ENCODE measurements at regions not wholly inside any gene's neighbourhood (a gene's known extent, or its start where the extent isn't known, plus 50 kb on each side); places are given as distances from the start of the nearest gene placed in this dataset.
"Not testable (repeated sequence)": the region's sequence is repeated elsewhere in the genome, so short reads cannot be mapped to it uniquely, and the experiment has no call there.

DNA sequence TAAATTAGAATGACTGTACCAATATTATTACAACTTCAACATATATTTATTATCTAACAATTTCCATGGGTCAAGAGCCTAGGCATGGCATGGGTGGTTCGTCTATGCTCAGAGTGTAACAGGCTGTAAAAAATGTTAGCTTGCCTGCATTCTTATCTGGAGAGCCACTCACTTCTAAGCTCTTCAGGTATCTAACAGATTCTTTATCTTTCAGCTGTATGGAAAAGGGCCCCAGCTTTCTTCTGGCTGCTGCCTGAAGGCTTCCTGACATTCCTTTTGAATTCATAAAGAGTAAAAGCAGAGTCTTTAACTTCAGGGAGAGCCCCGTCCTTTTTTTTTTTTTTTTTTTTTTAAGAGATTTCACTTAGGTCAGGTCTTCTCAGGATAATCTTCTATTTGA lies 648.8 kb downstream of the NXPH1 start:
- DNase-seq, result no peak

DNA sequence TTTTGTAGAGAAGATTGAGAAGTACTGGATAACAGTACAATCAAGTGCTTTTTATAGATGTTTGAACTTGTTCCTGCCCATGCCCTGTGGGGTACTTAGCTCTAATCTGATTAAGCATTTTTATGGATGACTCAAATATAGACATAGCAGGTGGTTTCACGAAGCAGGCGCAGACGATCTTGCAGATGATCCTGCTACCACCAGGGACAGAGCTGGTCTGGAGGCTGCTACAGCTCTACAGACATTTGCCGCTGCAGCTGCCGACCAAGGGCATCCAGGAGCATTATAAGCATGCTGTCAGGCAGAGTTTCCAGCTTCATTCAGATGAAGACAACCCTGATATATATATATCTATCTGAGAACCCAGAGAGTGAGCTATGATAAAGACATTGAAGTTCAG lies 650.4 kb downstream of the NXPH1 start:
- DNase-seq, result no peak

DNA sequence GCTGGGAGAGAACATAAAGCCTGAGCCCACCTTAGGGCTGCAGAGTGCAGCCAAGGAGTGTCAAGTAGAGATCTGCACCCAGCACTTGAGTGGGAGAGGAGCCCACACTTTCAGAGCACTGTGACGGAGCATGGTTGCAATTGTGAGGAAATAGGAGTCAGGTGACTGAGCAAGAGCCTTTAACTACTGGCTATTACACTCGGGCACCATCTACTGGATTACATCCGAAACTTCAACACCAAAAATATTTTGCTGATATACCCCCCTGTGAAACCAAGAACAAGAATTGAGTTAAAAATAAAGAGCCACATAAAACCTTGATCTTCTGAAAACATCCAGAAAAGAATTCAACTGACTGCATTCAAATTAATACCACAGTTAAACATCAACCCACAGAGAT lies 657.9 kb downstream of the NXPH1 start:
- peak; percentile 14 for DNase-seq

DNA sequence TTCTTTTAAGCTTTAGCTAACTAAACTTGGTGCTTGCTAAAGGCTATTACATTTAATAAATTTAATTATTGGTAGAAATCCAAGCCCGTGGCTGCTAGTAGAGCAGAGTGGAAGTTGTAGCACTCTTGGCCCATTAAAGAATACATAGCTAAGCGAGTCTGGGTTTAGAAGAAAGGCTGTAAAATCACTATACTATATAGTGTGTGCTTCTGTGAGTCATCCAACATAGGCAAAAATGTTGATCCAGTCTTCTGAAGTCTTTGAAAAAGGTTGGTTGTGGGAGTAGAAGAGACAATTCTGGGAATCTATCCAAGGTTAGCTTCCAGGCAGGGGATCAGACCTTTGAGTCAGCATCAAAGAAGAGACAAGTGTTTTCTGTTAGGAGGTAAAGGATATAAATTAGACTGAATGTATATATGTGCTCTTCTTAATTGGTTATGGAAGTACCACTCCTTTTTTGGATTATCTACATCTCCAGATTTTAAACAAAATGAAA lies 664.2 kb downstream of the NXPH1 start:
- DNase-seq, result no peak

DNA sequence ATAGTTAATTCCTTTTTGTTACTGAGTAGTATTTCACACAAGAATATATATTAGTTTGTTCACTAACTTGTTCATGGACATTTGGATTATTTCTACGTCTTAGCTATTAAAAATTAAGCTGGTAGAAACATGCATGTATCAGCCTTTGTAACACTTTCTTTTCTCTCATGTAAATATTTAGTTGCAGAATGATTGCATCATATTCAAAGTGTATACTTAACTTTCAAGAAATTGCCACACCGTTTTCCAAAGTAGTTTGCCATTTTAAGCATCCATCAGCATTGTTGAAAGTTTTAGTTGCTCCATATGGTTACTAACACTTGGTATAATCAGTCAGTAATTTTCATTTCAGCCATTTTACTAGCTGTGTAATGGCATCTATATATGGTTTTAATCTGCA lies 666.9 kb downstream of the NXPH1 start:
- DNase-seq, result peak; percentile 12

DNA sequence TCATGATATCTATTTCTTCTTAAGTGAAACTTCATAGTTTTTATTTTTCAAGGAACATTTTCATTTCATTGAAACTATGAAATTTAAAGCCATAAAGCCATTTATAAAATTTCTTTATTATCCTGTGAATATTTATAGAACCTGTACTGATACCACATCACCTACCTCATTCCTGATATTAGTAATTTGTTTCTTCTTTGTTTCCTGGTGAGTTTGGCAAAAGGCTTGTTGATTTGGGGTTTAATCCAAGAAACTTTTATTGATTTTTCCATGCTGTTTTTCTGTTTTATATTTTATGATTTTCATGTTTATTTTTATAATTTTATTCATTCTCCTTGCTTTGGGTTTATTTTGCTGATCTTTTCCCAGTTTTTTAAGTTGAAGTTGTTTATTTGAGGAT lies 669.4 kb downstream of the NXPH1 start:
- DNase-seq, result no peak

DNA sequence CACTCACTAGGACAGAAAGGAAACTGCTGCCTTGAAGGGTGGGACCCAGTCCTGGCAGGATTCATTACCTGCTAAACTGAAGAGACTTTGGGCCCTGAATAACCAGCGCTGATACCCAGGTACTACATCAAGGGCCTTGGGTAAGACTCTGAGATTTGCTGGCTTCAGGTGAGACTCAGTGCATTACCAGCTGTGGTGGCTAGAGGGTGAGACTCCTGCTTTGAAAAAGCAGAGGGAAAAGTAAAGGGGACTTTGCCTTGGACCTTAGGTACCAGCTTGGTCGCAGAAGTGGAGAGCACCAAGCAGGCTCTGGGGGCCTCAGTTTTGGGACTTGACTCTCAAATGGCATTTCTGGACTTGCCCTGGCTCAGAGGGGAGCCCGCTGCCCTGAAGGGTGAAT lies 673.3 kb downstream of the NXPH1 start:
- DNase-seq, result no peak

DNA sequence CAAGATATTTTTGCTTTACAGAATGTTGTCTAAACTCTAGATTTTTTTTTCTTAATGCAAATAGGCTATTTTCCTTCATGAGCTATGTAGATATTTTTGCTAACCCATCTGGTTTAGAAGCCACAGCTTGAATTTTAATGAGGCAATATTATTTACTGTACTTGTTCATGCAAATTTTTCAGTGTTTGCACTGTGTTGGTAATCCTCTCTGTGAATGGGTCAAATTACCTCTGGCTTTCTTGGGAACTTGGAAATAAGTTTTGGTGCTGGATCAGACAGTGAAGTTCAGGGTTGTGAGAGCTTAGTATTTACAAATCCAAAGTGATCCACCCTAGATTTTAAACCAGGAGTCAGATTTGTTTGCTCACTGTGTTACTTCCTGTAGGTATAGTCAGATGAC lies 686.9 kb downstream of the NXPH1 start:
- DNase-seq, result no peak

DNA sequence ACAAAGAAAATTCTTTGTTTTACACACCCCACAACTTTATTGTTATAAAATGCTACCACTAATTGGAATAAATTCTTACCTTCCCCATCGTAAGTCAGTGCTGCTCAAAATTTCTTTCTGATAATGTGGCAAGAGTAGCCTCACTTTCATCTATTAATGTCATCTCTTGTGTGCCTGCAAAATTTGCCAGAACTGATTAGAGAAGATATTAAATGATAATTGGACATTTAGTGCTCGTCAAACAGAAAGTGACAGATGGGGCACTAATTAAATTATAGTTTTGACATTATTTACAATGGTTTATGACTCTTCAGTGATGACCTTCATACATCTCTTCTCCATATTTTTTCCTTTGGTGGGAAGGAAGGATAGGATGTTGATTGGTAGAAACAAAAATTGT lies 690.9 kb downstream of the NXPH1 start:
- DNase-seq, result no peak

DNA sequence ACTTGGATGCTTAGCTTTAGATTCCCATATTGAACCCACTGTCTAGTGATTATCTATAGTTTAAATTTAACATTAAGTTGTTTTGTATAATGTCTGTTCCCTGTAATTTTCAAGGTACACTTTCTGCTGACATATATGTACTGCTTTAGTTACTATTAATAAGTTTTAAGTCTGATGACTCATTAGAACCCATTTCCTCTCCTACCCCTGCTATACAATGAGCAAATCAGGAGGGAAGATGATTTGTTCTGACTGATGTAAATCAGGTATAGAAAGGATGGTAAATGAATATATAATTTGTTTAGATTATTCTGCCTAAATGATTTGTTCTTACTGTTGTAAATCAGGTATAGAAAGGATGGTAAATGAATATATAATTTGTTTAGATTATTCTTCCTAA lies 691.8 kb downstream of the NXPH1 start:
- DNase-seq, result no peak

DNA sequence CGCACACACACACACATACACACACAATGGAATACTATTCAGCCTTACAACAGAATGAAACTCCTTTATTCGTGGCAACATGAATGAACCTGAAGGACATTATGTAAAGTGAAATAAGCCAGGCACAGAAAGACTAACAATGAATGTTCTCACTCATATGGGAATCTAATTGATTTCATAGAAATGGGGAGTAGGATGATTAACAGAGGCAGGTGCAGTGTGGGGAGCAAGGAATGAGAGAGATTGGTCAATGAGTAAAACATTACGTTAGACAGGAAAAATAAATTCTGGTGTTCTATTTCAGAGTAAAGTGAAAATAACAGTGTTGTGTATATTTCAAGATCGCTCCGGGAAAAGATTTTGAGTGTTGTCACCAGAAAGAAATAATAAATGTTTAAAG lies 694.5 kb downstream of the NXPH1 start:
- no peak for DNase-seq

DNA sequence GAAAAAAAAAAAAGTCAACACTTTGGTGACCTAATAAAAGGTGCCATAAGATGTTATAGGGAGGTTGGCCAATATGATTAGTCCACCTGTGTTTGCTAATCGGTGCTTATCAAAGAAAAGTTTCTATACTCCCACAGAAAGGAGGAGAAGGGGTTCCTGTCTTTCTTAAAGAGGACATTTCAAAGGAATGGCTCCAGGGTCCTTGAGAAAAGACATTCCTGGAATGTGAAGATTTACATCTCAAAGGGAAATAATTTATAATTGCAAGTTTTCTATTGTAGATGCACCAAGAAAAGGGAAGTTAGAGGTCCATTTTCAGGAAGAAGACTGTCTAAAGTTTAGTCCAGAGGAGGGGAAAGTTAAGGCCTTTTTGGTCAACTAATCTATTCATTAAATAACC lies 715.3 kb downstream of the NXPH1 start:
- DNase-seq, result no peak

DNA sequence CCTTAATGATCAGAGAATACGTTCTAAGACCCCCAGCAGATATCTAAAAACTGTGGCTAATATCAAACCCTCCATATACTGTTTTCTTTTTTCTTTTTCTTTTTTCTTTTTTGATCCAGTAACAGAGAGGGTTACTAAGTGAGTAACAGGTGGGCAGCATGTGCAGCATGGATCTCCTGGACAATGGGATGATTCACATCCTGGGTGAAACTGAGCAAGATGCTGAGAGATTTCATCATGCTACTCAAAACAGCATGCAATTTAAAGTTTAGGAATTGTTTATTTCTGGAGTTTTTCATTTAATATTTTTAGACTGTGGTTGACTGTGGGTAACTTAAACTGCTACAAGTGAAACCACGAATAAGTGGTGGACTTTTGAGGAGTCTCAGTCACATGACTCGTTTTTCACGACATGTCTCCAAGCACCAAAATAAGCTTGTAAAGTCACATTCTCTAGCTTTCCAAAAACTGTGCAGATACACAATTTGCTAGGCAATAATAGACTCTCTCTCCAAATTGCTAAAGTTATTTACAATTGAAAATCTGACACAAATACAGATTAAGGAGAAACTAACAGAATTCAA lies 716.2 kb downstream of the NXPH1 start:
- no peak for DNase-seq

DNA sequence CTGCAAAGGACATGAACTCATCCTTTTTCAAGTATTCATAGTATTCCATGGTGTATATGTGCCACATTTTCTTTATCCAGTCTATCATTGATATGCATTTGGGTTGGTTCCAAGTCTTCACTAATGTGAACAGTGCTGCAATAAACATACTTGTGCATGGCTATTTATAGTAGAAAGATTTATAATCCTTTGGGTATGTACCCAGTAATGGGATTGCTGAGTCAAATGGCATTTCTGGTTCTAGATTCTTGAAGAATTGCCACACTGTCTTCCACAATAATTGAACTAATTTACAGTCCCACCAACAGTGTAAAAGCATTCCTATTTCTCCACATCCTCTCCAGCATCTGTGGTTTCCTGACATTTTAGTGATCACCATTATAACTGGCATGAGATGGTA lies 730.3 kb downstream of the NXPH1 start:
- not testable (repeated sequence) for DNase-seq

DNA sequence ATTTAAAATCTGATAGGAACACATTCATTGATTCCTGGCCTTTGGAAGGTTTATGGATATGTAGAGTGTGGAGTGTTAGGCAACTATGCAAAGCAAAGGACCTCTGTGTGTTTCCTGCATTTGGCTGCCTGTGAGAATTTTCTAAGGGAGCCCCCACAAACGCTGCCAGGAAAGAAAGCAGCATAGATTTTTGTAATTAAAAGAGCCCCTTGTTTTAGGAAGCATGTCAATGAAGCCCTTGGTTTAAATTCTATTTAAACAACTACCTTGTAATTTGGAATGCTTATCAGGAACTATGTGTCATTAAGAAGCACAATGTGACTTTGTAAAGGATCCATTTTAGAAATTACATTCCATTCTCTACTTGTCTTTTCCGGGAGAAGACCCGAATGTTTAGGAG lies 742.5 kb downstream of the NXPH1 start:
- no peak for DNase-seq

DNA sequence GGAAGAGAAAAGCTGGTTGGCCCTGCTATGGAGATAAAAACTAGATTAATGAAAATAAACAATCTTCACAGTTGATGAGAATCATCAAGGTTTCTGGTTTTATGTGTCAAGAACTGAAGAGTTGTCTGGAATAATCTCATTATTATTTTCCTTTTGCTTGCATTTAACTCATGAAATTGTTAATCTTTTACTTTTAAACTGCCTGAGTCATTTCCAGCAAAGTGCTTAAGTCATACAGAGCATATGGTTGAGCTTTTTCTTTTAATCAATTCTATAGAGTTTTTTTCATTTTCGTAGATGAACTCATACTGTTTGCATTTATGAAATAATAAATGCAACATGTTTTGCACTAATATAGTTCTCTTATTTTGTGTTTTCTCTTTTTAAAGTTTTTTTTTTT lies 747.9 kb downstream of the NXPH1 start:
- DNase-seq, result no peak

DNA sequence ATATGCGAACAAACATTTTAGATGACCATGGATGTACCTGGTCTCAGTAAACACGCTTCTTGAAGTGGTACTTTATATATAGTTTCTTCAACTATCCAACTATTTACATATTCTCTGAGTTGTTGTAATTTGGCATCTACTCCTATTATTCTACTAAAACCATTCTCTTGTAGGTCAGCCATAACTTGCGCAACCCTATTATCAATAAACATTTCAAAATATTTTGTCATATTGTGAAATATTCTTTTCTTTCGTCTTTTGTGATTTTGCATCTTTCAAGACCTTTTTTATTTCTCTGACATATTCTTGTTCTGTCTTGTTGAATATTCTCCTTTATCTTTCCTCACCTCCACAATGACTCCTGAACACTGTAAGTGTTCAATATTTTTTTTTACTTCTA lies 753.3 kb downstream of the NXPH1 start:
- DNase-seq, result no peak

DNA sequence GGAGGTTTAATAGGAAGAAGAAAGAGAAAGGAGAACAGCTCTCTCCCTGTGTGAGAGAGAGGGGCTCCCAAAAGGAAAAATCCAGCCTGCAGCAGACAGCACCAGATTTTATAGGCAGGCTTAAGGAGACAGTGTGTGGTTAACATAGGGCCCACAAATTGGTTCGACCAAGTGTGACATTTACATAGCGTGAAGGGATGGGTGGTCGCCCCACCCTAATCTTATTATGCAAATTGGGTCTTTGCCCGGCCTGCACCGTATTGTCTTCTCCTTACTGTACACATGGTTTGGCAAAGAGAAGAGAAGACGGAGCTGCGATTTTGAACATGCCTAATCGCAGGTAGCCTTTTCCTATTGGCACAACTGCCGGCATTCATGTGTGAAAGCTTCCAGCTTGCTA lies 756.3 kb downstream of the NXPH1 start:
- no peak for DNase-seq

DNA sequence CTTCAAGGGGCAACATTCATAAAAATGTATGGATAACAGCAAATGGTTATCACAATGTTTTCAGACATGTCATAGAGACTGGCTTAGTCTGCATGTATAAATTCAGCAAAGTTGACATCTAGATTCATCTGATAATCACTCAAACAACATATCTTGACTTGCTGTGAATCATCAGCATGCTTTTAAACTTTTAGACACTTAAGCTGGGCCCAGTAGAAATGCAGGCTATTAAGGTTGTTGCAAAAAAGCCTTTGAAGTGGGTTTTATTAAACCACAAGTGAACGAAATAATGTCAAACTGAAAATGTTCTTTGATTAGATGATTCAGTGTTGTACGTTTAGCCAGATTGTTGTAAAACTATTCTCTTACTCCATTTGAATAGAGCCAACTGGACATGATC lies 759.6 kb downstream of the NXPH1 start:
- no peak for DNase-seq

DNA sequence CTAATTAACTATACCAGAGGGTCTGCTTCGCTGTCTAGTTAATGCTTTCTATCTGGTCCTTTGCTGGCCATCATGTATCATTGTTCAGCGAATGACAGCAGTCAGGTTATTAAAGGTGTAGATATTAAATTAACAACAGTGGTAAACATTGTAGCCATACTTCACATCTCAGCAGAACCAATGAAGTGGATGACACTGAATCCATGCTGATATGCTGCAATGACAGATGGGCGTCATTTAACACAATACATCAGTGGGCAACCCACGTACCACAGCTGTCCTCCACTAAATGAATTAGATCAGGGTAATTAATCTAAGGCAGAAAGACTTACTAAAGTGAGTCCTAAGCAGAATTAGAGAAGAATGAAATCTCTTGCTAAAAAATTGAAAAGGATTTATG lies 767.2 kb downstream of the NXPH1 start:
- no peak for DNase-seq

DNA sequence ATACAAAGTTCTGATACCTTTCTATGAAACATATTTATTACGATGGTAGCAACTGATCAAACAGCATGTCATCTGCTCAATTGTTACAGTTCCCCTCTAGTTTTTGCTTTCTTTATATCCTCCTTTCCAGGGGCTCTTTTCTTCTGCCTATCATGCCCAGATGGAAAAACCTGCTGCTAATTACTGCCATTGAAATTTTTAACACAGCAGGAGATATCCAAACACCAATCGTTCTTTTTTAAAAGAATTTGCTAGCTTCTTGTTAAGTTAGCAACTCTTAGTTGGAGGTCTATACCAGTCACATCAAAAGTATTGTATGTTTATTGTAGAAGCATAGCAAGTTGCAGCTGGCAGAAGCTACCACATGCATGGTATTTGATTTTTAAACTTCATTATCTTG lies 768.5 kb downstream of the NXPH1 start:
- DNase-seq, result no peak

DNA sequence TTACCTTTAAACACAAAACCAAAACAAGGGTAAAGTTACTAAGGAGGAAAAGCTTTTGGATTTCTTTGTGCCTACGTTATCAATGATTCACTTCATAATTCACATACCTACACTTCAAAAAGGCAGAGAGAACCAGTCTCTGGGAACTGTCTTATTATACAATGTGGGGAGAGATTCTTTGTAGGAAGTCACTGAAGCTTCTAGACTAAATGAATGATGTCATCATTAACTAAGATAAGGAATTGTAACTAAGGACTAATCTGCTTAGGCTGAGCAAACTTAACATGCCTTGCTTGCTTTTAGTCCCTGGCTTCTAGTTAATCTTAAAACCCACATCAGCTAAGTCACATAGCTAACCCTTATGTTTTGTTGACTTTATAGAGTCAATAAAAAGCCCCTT lies 771.2 kb downstream of the NXPH1 start:
- no peak for DNase-seq

DNA sequence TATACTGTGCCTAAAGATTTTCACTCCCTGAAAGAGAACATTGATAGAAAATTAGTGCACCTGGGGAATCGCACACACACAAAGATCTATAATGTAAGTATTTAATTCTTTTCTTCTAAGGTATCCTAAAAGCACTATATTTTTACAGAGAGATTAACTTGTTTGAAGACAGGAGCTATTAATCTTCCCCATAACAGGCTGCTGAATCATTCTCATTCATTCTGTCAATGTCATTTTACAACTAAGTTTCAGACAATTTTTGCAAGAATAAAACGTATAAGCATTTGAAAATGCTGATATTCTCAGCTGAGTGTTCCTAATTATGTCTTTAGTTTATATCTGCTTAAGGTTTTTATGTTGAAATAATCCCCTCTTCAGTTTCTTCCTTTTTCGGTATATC lies 776.7 kb downstream of the NXPH1 start:
- DNase-seq, result no peak

DNA sequence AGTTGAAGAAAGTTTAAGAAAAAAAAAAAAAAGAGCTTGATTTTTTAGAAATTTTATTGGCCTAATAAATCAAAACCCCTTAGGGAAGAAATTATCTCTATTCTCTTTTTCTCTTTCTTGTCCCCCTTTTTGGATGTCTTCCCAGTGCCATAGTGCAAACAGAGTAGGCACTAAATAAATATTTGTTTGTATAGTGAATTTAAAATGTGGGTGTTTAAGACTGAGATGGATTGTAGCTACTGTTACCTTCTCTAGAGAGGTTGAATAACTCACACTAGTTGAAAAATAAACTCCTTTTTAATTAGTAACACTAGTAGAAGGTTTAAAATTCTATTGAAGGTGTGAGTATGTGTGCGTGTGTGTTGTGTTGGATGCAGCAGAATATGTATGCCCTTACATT lies 783.8 kb downstream of the NXPH1 start:
- DNase-seq, result no peak

DNA sequence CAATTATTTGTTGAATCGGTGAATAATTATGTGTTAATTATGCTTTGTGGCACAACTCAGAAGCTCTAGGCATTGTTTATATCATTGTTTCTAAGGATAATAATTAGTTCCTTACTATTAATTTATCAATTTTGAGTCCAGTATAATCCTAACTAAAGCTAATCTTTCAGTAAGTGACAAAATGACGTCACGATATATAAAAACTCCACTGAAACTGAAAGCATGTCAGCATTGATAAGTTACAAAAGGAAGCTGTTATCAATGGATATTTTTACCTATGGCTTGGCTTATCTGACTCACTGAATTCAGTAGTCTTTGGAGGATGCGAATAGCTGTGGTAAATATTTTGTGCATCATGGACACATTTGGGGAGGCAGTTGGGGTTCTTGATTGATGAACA lies 793.1 kb downstream of the NXPH1 start:
- no peak for DNase-seq

DNA sequence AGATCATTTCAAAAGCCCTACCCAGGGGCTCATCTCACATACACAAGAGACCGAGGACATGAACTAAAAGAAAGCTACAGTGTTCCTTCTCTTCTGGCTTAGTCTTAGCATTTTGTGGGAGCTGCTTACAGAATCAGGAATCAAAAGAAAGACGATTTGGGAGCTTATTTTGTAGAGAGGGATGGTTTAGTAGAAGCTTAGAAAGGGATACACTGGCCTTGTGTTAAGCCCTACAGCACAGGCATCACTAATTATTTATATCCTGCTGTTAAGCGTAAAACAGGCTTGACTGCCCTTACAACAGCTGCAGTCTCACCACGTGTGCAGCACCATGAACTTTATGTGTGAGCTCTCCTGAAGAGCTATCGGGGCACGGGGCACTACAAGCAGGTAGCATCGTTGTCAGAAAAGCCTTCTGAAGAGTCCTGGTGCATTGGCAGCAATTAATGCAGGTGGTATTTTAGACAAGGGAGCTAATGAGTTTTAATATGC lies 798.3 kb downstream of the NXPH1 start:
- DNase-seq, result no peak

All from OCI-M1 (cell line).